ENCODE measurements at regions not wholly inside any gene's neighbourhood (a gene's known extent, or its start where the extent isn't known, plus 50 kb on each side); places are given as distances from the start of the nearest gene placed in this dataset.
A peak's percentile ranks its signal among the peaks of the same experiment; 100 is the strongest.

GRCh38 chr12:41924111-41924510, 220.6 kb downstream of the GXYLT1 start:
- H3K27ac Mint-ChIP-seq = no peak overlapping the region
- no peak for DNase-seq (ENCODE audit: low spot score in 2 of 2)
- no peaks in the 10 kb centered on the region for H3K36me3 Mint-ChIP-seq
- no peak overlapping the region for H3K4me3 Mint-ChIP-seq
- H3K9me3 Mint-ChIP-seq = no peaks in the 10 kb centered on the region
- no peaks in the 10 kb centered on the region for H3K4me1 Mint-ChIP-seq
- ATAC-seq = no peak

GRCh38 chr12:41923351-41923750, 221.3 kb downstream of the GXYLT1 start:
- Mint-ChIP-seq H3K36me3 (no peaks in the 10 kb centered on the region), H3K4me1 (no peaks in the 10 kb centered on the region), H3K9me3 (no peaks in the 10 kb centered on the region), H3K4me3 (no peak overlapping the region), H3K27ac (no peak overlapping the region)
- DNase-seq (ENCODE audit: low spot score in 2 of 2) (no peak), ATAC-seq (no peak)

- Mint-ChIP-seq H3K4me1 (no peaks in the 10 kb centered on the region), H3K27ac (no peak overlapping the region), H3K9me3 (no peaks in the 10 kb centered on the region), H3K4me3 (no peak overlapping the region), H3K36me3 (no peaks in the 10 kb centered on the region)
- no peak for ATAC-seq
- DNase-seq (ENCODE audit: low spot score in 2 of 2) = no peak
These were observed 224.3 kb downstream of the GXYLT1 start for GRCh38 chr12:41920355-41920754.

GRCh38 chr12:41919526-41920261, 225.0 kb downstream of the GXYLT1 start:
- Mint-ChIP-seq H3K27ac (no peak overlapping the region), H3K9me3 (no peaks in the 10 kb centered on the region), H3K36me3 (no peaks in the 10 kb centered on the region), H3K4me1 (no peaks in the 10 kb centered on the region), H3K4me3 (no peak overlapping the region)
- DNase-seq (ENCODE audit: low spot score in 2 of 2) (no peak), ATAC-seq (no peak)

- no peak for ATAC-seq
- no peak overlapping the region for H3K4me3 Mint-ChIP-seq
- DNase-seq (ENCODE audit: low spot score in 2 of 2) = no peak
- no peaks in the 10 kb centered on the region for H3K4me1 Mint-ChIP-seq
- no peak overlapping the region for H3K27ac Mint-ChIP-seq
- peaks cover under 1% of the 10 kb centered on the region for H3K9me3 Mint-ChIP-seq
- no peaks in the 10 kb centered on the region for H3K36me3 Mint-ChIP-seq
These were observed 225.6 kb downstream of the GXYLT1 start for GRCh38 chr12:41919048-41919447.

GRCh38 chr12:41917938-41918341, 226.7 kb downstream of the GXYLT1 start:
- ATAC-seq = no peak
- no peak overlapping the region for H3K4me3 Mint-ChIP-seq
- no peak overlapping the region for H3K27ac Mint-ChIP-seq
- no peak for DNase-seq (ENCODE audit: low spot score in 2 of 2)
- no peaks in the 10 kb centered on the region for H3K36me3 Mint-ChIP-seq
- peaks cover 3% of the 10 kb centered on the region for H3K9me3 Mint-ChIP-seq
- H3K4me1 Mint-ChIP-seq = no peaks in the 10 kb centered on the region

GRCh38 chr12:41917181-41917580, 227.5 kb downstream of the GXYLT1 start:
- Mint-ChIP-seq H3K4me3 (no peak overlapping the region), H3K4me1 (no peaks in the 10 kb centered on the region), H3K36me3 (no peaks in the 10 kb centered on the region), H3K27ac (no peak overlapping the region), H3K9me3 (peaks cover 3% of the 10 kb centered on the region)
- DNase-seq (ENCODE audit: low spot score in 2 of 2) (no peak), ATAC-seq (no peak)

GRCh38 chr12:41910578-41911320, 233.9 kb downstream of the GXYLT1 start:
- DNase-seq (ENCODE audit: low spot score in 2 of 2) (no peak), ATAC-seq (no peak)
- Mint-ChIP-seq H3K4me3 (no peak overlapping the region), H3K9me3 (peaks cover 3% of the 10 kb centered on the region), H3K27ac (no peak overlapping the region), H3K4me1 (no peaks in the 10 kb centered on the region), H3K36me3 (no peaks in the 10 kb centered on the region)

- no peaks in the 10 kb centered on the region for H3K4me1 Mint-ChIP-seq
- H3K36me3 Mint-ChIP-seq = no peaks in the 10 kb centered on the region
- no peak for DNase-seq (ENCODE audit: low spot score in 2 of 2)
- no peak for ATAC-seq
- no peak overlapping the region for H3K27ac Mint-ChIP-seq
- H3K4me3 Mint-ChIP-seq = no peak overlapping the region
- no peaks in the 10 kb centered on the region for H3K9me3 Mint-ChIP-seq
These were observed 236.5 kb downstream of the GXYLT1 start for GRCh38 chr12:41908206-41908605.

- ATAC-seq = no peak
- Mint-ChIP-seq H3K27ac (no peak overlapping the region), H3K4me3 (no peak overlapping the region), H3K4me1 (no peaks in the 10 kb centered on the region), H3K9me3 (no peaks in the 10 kb centered on the region), H3K36me3 (no peaks in the 10 kb centered on the region)
- DNase-seq (ENCODE audit: low spot score in 2 of 2) = no peak
These were observed 237.1 kb downstream of the GXYLT1 start for GRCh38 chr12:41907550-41907949.

GRCh38 chr12:41907021-41907420, 237.7 kb downstream of the GXYLT1 start:
- ATAC-seq = no peak
- Mint-ChIP-seq H3K4me1 (no peaks in the 10 kb centered on the region), H3K27ac (no peak overlapping the region), H3K9me3 (no peaks in the 10 kb centered on the region), H3K4me3 (no peak overlapping the region), H3K36me3 (no peaks in the 10 kb centered on the region)
- DNase-seq (ENCODE audit: low spot score in 2 of 2) = no peak

- H3K36me3 Mint-ChIP-seq = no peaks in the 10 kb centered on the region
- no peak for DNase-seq (ENCODE audit: low spot score in 2 of 2)
- no peak overlapping the region for H3K4me3 Mint-ChIP-seq
- peak; percentile 40 for ATAC-seq
- no peaks in the 10 kb centered on the region for H3K9me3 Mint-ChIP-seq
- no peak overlapping the region for H3K27ac Mint-ChIP-seq
- no peaks in the 10 kb centered on the region for H3K4me1 Mint-ChIP-seq
These were observed 238.8 kb downstream of the GXYLT1 start for GRCh38 chr12:41905759-41906297.

- no peak for DNase-seq (ENCODE audit: low spot score in 2 of 2)
- Mint-ChIP-seq H3K36me3 (no peaks in the 10 kb centered on the region), H3K9me3 (no peaks in the 10 kb centered on the region), H3K4me1 (no peaks in the 10 kb centered on the region), H3K27ac (no peak overlapping the region), H3K4me3 (no peak overlapping the region)
- no peak for ATAC-seq
These were observed 239.5 kb downstream of the GXYLT1 start for GRCh38 chr12:41905073-41905758.

GRCh38 chr12:41904041-41904440, 240.6 kb downstream of the GXYLT1 start:
- H3K4me3 Mint-ChIP-seq = no peak overlapping the region
- H3K36me3 Mint-ChIP-seq = no peaks in the 10 kb centered on the region
- ATAC-seq = no peak
- no peak for DNase-seq (ENCODE audit: low spot score in 2 of 2)
- H3K27ac Mint-ChIP-seq = no peak overlapping the region
- no peaks in the 10 kb centered on the region for H3K4me1 Mint-ChIP-seq
- no peaks in the 10 kb centered on the region for H3K9me3 Mint-ChIP-seq

GRCh38 chr12:41903014-41903708, 241.5 kb downstream of the GXYLT1 start:
- H3K4me3 Mint-ChIP-seq = no peak overlapping the region
- H3K27ac Mint-ChIP-seq = no peak overlapping the region
- H3K9me3 Mint-ChIP-seq = peaks cover 4% of the 10 kb centered on the region
- H3K4me1 Mint-ChIP-seq = no peaks in the 10 kb centered on the region
- DNase-seq (ENCODE audit: low spot score in 2 of 2) = no peak
- ATAC-seq = no peak
- H3K36me3 Mint-ChIP-seq = no peaks in the 10 kb centered on the region

Measured in stimulated activated effector memory CD8-positive, alpha-beta T cell treated with anti-CD3 and anti-CD28 coated beads, Interleukin-12 subunit alpha, Interleukin-12 subunit beta, amount 100 ng/mL, for 72 hours (primary cell).